HG03558 (cell line): ENCODE measurements at regions not wholly inside any gene's neighbourhood (a gene's known extent, or its start where the extent isn't known, plus 50 kb on each side); places are given as distances from the start of the nearest gene placed in this dataset.
A peak's percentile ranks its signal among the peaks of the same experiment; 100 is the strongest.
"Not testable (repeated sequence)": the region's sequence is repeated elsewhere in the genome, so short reads cannot be mapped to it uniquely, and the experiment has no call there.

ENCODE experiments used
- ATAC-seq: cut with Tn5 transposase; IDR thresholded peaks from one replicate; pipeline ENCODE4 v1.9.1; 2021; ENCODE audit warnings: moderate number of reproducible peaks; ENCODE audit not compliant: unreplicated experiment; ENCODE audit errors: extremely low read depth

DNA sequence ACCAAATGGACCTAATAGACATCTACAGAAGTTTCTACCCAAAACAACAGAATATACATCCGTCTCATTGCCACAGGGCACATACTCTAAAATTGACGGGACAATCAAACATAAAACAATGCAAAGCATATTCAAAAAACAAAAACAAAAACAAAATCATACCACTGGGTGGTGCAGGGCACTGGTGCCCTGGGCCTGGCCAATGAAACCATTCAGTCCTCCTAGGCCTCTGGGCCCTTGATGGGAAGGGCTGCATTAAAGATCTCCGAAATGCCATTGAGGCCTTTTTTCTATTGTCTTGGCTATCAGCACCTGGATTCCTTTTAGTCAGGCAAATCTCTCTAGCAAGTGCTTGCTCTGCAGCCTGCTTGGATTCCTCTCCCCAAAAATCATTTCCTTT, 213.9 kb upstream of the ZCCHC13 start:
- no peak for ATAC-seq

- no peak for ATAC-seq
Measured at GRCh38 chrX:74085642-74086236, 218.2 kb upstream of the ZCCHC13 start.

DNA sequence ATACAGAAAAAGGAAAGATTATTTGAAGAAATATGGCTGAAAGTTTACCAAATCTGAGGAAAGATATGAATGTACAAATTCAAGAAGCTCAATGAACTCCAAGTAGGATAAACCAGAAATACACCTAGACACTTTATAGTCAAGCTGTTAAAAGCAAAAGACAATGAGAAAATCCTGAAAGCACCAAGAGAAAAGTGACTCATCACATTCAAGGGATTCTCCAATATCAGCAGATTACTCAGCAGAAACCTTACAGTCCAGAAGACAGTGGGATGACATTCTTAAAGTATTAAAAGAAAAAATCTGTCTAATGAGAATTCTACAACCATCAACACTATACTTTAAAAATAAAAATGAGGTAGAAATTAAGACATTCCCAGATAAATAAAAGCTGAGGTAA, 223.8 kb upstream of the ZCCHC13 start:
- no peak for ATAC-seq

DNA sequence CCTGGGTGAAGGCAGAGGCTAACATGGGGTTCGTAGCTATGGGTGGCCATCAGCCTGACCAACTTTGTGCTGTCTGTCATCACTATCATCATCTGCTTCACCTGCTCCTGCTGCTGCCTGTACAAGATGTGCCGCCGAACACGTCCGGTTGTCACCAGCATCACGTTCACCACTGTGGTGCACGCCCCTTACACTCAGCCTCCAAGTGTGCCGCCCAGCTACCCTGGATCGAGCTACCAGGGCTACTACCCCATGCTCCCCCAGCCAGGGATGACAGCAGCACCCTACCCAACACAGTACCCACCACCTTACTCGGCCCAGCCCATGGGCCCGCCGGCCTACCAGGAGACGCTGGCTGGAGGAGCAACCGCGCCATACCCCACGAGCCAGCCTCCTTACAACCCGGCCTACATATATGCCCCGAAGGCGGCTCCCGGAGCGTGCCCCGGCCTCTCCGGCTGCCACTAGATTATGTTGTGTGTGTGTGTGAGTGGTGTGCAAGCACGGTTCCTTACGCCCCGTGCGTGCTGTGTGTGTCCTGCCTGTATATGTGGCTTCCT, 213.4 kb upstream of the XIST start:
- ATAC-seq = no peak

DNA sequence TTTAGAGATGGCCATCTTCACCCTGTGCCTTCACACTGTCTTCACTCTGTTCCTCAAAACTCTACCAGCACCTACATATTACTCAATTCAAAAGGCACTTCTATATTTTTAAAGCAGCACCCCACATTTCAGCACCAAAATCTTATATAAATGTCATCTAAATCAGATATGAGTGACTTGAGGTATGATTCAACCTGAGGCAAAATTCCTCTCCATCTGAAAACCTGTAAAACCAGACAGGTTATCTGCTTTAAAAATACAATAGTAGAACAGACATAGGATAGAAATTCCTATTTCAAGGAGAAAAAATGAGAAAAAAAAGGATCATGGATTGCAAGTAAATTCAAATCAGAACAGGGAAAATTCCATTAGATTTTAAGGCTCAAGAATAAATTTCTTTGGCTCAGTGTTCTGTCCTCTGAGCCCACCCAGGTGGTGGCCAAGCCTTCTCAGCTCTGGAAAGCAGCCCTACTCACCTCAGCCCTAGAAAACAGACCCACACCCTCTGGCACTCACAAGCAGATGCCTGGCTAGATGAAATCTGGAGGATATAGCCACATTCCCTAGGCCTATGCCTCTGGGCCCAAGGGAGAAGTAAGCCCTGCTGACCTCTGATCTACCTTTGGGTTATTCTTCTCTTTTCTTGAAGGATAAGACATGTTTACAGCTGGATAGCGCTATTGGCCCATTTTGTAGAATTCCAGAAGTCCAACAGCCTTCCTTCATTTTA, 211.1 kb upstream of the XIST start:
- ATAC-seq = no peak

- no peak for ATAC-seq
Measured at GRCh38 chrX:74061879-74062278, 209.4 kb upstream of the XIST start.

GRCh38 chrX:74049126-74049525, 196.6 kb upstream of the XIST start:
- no peak for ATAC-seq

DNA sequence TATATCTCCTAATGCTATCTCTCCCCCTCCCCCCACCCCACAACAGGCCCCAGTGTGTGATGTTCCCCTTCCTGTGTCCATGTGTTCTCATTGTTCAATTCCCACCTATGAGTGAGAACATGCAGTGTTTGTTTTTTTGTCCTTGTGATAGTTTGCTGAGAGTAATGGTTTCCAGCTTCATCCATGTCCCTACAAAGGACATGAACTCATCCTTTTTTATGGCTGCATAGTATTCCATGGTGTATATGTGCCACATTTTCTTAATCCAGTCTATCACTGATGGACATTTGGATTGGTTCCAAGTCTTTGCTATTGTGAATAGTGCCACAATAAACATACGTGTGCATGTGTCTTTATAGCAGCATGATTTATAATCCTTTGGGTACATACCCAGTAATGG, 181.6 kb upstream of the XIST start:
- ATAC-seq = not testable (repeated sequence)

DNA sequence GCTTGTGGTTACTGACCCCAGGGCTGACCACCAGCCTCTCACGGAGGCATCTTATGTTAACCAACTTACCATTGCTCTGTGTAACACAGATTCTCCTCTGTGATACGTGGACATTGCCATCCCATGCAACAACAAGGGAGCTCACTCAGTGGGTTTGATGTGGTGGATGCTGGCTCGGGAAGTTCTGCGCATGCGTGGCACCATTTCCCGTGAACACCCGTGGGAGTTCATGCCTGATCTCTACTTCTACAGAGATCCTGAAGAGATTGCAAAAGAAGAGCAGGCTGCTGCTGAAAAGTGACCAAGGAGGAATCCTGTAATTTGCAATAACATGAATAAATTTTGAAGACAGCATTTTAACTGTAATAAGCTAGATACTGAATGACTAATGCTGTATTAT, 179.0 kb upstream of the XIST start:
- ATAC-seq = not testable (repeated sequence)

DNA sequence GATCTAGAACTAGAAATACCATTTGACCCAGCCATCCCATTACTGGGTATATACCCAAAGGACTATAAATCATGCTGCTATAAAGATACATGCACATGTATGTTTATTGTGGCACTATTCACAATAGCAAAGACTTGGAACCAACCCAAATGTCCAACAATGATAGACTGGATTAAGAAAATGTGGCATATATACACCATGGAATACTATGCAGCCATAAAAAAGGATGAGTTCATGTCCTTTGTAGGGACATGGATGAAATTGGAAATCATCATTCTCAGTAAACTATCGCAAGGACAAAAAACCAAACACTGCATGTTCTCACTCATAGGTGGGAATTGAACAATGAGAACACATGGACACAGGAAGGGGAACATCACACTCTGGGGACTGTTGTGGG, 178.3 kb upstream of the XIST start:
- not testable (repeated sequence) for ATAC-seq

- not testable (repeated sequence) for ATAC-seq
Measured at GRCh38 chrX:74025145-74025544, 172.6 kb upstream of the XIST start.

DNA sequence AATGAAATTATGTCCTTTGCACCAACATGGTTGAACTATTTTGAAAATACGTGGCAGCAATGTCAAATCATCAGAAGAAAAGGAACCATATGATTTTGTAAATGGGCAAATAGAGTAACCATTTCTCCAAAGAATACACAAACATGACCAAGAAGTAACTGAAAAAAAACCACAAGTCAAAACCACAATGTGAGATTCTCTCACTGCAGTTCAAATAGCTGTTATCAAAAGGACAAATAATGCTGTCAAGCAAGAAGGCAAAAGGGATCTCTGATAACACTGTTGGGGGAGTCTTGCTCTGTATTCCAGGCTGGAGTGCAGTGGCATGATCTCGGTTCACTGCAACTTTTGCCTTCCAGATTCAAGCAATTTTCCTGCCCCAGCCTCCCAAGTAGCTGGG, 170.7 kb upstream of the XIST start:
- ATAC-seq = no peak

DNA sequence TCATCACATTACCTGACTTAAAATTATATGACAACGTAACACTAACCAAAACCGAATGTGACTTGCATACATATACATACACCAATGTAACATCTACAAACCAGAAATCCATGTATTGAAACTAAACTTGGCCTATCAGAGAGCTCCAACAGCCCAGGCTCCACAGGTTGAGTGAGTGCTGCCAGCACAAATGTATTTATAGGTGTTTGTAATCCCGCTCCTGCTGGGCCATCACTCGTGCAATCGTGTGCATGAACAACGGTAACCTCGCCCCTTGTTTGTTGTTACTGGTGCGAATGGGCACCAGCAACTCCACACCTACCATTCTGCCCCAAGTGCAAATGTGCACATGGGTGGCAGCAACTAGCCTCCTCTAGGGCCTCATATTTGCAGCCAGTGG, 165.7 kb upstream of the XIST start:
- no peak for ATAC-seq

- peak; percentile 84 for ATAC-seq
Measured at GRCh38 chrX:74015379-74016019, 163.0 kb upstream of the XIST start.

GRCh38 chrX:74009041-74009440, 156.5 kb upstream of the XIST start:
- no peak for ATAC-seq

- ATAC-seq = no peak
Measured at GRCh38 chrX:73992019-73992418, 139.5 kb upstream of the XIST start.

DNA sequence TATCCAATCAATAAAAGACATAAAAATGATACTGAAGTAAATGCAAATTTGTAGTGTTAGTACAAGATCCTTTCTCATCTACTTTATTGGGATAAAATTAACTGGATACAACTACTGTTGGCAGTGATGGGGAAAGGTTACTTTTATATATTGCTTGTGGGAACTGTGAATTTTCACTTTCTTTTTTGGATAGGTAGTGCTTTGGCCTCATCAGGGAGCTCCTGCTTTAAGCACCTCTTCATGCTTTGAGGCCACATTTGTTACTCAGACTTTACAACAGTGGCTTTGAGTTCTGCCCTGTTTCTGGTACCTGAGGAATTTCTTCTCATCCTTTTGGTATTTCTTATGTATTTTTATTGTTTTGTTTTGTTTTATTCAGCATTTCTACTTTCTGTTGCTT, 134.7 kb upstream of the XIST start:
- no peak for ATAC-seq

DNA sequence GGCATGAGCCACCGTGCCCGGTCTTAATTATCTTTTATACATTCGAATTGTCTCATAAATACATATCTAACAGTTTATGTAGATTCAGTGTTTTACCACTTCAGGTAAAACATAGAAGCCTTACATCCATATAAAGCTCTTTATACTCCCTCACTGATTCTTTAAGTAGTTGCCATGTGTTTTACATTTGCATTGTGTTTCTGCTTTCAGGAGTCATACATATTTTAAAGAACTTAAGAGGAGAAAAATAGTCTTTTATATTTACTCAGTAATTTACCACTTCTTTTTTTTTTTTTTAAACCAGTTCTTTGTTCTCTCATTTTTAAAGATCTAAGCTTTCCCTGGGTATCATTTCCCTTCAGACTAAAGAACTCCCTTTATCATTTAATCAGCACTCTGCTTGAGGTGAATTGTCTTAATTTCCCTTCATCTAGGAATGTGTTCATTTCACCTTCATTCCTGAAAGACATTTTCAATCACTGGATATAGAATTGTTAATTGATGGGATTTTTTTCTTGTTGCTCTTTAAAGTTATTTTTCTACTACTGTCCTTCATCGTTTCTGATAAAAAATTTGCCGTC, 127.1 kb upstream of the XIST start:
- ATAC-seq = no peak

DNA sequence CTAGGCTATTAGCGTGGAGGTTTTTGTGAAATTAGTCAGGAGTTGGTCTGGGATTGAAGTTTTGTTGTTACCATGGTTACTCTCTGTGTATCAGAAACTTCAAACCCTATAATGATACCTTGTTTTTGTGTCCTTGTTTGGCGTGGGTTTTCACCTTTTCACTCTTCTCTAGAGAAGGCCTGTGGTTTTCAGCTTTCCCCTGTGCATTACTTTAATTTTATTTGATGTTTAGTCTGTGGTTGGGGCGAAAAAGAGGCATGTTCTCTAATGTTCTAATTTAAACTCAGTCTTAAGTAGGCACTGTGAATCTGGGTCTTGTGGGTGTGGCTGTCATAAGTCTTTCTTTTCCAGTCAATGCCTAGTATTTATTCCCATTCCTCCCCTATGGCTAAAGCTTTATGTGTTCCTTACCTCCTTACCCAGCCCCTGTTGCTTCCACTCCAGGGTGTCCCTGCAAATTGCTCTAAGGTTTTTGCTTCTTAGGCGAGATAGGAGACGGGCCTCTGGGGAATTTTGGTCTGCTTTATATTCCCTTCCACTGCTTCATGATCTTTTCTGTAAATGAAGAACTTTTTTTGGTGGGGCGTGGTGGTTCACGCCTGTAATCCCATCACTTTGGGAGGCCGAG, 125.1 kb upstream of the XIST start:
- peak; percentile 86 for ATAC-seq

- not testable (repeated sequence) for ATAC-seq
Measured at GRCh38 chrX:73967461-73967860, 114.9 kb upstream of the XIST start.

DNA sequence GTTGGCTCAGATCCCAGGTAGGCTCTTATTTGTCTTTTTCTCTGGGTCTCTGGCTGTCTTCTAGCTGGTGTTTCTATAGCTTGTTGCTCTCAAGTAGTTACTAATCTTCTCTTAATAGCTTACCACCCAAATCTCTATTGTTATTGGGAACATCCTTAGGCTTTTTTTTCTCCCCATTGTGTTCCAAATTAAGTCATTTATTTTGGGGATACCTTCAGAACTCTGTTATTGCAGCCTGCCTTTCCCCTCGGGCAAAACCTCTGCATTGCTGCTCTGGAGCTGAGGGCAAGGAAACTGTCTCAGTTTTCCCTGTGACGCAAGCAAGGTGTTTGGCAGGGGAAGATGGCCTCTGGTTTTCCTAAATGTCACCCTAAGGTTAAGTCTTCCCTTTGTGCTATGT, 113.3 kb upstream of the XIST start:
- ATAC-seq = no peak
